SKM-1 (cell line): ENCODE measurements at regions not wholly inside any gene's neighbourhood (a gene's known extent, or its start where the extent isn't known, plus 50 kb on each side); places are given as distances from the start of the nearest gene placed in this dataset.
"Not testable (repeated sequence)": the region's sequence is repeated elsewhere in the genome, so short reads cannot be mapped to it uniquely, and the experiment has no call there.

Experiments used
- DNase-seq: peaks from one replicate; lab custom pipeline; 2025; ENCODE audit not compliant: unreplicated experiment; lab: John Stamatoyannopoulos, UW

DNA sequence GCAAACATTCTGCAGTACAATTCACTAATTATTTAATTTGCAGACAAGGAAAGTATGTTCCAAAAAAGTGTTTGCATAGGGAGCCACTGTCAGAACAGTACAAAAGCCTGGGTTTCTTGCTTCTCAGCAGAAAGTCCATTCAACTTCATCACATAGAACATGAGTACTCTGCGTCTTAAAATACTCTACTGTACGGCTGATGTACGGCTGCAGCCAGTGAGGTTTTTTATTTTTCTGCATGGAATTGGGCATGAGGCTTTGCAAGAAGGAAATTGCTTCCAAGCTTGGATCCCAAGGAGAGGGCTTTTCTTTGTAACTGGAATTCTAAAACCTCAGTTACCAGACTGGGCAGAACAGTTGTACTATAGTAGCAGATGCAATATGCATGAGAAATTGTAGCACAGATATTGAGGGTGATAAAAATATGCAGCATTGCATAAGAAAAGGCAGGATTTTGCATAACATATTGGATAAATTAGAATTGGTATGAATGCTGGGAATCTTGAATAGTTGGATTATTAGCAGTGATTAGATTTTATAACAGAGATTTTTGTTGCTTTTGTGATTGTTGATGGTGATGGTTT is 178.1 kb upstream of the CDH9 start:
- no peak for DNase-seq

DNA sequence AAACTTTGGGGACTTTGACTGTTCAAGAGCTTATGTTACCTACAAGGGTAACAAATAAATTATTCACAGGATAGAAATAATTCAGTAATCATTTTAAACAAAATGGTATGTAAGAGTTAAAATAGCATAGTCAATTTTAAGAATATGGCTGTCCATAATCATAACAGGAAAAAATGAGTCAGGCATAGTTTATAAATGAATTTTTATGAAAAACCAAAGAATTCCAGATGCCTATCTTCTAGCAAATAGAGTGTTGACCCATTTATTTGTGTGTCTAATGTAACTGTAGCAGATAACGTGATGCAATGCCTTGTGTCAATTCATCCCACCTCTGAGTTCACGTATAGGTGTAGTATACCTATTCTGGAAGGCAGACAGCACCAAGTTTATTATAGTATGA is 169.7 kb upstream of the CDH9 start:
- no peak for DNase-seq

DNA sequence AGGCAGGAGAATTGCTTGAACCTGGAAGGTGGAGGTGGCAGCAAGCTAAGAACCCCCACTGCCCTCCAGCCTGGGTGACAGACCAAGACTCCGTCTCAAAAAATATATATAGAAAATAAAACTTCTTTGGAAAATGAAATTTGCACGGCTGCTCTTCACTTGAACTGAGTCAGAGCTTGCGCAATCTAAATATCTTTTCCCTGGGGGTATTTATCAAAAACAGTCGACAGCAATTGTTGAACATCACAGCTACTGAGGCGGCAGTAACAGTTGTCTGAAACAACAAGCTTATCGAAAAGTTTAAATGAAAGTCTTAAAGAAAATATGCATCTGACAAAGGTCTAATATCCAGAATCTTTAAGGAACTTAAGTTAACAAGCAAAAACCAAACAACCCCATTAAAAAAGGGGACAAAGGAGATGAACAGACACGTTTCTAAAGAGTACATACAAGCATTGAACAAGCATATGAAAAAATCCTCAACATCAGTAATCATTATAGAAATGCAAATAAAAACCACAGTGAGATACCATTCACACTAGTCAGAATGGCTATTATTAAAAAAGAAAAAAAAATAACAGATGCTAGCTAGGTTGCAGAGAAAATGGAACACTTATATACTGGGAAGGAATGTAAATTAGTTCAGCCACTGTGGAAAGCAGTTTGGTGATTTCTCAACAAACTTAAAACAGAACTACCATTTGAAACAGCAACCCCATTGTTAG is 153.6 kb upstream of the CDH9 start:
- DNase-seq = no peak

DNA sequence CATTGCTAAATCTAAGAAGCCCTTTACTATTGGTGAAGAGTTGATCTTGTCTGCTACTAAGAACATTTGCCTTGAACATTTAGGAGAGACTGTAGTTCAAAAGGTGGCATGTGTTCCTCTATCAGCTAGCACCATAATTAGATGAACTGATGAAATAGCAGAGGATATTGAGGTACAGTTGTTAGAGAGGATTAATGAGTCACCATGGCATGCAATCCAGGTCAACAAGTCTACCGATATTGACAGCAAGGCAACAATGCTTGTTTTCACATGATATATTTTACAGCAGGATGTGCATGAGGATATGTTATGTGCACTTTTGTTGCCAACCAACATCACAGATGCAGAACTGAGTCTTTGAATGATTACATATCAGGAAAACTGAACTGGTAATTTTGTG is 134.3 kb upstream of the CDH9 start:
- no peak for DNase-seq

DNA sequence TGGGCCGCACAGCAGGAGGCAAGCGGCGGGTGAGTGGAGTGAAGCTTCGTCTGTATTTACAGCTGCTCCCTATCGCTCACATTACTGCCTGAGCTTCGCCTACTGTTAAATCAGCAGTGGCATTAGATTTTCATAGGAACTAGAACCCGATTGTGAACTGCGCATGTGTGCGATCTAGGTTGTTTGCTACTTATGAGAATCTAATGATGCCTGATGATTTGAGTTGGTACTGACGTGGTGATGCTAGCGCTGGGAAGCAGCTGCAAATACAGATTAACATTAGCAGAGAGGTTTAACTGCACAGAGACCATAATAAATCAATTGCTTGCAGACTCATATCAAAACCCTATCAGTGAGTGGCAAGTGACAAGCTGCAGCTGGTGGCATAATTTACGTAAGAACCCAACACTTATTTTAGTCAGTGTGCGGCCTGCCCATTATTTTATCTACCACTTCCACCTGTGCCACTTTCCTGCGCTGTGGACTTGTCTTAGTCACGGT is 133.4 kb upstream of the CDH9 start:
- DNase-seq = no peak

DNA sequence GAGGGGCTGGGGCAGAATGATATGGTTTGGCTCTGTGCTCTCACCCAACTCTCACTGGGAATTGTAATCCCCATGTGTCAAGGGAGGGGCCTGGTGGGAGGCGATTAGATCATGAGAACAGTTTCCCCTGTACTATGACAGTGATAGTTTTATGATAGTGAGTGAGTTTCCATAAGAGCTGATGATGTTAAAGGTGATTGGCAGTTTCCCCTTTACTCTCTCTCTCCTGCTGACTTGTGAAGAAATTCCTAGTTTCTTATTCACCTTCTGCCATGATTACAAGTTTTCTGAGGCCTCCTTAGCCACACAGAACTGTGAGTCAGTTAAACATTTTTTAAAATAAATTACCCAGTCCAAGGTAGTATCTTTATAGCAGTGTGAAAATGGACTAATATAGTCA is 120.4 kb upstream of the CDH9 start:
- DNase-seq = no peak

DNA sequence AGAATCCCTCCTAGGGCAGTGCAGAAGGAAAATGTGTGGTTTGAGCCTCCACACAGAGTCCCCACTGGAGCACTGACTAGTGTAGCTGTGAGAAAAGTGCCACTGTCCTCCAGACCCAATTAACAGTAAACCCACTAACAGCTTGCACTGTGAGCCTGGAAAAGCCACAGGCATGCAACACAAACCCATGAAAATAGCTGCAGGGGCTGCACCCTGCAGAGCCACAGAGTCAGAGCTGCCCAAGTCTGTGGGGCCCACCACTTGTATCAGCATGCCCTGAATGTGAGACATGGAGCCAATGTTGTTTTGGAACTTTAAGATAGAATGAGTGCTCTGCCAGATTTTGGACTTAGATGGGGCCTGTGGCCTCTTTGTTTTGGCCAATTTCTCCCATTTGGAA is 119.8 kb upstream of the CDH9 start:
- no peak for DNase-seq

DNA sequence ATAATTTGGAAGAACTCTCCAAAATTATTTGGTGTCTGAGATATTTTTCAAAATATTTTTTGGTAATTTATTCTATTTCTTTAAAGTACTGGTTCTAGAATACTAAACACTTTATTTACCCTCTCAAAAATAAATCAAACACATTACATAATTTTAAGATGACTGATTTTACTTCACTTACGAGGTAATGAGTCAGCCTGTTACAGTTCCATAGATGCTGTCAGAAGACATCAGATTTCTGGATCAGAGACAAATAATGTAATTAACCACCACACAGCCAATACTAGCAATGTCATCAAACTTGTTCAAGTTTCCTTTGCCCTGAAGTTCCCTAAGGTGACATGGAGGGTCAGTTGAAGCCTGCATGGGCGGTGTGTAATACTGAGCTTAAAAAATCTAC is 106.1 kb upstream of the CDH9 start:
- no peak for DNase-seq

DNA sequence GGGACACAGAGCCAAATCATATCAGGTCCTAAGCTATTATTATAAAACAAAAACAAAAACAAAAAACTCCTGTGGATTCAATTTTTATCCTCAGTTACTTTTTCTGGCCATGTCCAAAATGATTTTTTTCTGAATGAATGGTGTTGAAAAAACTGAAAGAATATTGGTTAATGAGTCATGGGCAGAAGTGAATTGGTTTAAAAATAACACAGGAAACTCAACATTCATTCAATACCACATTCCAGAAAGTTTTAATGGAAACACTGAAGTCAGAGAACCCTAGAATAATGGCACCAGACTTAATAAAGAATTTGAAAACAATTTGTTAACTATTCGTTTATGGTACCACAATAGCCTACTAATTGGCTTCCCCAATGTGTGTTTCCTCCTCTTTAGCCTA is 102.4 kb upstream of the CDH9 start:
- no peak for DNase-seq

DNA sequence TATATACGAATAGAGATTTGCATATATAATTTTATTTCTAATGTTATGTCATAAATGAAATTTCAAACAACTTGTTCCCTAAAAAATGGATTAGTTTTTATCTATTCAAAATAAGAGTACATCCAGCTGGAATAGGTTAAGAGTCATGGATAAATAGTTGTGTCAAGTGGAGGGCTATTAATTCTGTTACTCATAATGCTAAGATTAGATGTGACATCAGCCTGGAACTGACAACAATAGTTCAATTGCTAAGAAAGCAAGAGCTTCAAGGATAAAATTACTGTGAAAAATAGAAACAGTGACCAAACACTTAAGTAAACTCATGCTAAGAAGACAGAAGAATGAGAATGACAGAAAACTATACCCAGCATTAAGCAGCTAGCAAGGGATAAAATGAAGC is 92.2 kb upstream of the CDH9 start:
- no peak for DNase-seq

DNA sequence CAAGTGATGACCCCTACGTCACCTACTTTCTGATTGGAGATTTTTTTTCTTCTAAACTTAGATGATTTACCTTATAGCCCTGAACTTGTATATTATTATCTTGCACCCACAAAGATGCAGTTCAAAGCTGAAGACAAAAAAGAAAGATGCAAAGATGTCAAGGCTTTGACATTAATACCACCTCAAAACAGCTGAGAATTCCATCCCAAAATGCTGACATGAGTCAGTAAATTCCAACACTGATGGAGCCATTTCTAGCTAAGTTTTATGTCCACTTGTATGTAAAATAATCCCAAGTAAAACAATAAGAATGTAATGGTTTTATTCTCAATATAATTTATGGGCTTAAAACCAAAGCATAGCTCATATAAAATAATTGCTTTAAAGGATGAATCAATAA is 91.5 kb upstream of the CDH9 start:
- DNase-seq = no peak

DNA sequence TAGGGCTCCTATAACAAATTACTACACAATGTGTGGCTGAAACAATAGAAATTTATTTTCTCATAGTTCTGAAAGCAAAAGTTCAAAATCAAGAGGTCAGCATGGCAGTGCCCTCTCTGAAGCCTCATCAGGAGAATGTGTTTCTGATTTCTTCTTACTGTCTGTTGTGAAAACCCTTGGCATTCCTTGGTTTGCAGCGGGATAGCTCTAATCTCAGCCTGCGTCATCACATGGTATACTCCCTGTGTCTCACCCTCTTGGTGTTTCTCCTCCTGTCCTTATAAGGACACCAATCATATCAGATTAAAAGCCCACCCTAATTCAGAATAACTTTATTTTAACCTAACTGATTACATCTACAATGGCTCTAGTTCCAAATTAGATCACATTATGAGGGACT is 87.5 kb upstream of the CDH9 start:
- DNase-seq = no peak

DNA sequence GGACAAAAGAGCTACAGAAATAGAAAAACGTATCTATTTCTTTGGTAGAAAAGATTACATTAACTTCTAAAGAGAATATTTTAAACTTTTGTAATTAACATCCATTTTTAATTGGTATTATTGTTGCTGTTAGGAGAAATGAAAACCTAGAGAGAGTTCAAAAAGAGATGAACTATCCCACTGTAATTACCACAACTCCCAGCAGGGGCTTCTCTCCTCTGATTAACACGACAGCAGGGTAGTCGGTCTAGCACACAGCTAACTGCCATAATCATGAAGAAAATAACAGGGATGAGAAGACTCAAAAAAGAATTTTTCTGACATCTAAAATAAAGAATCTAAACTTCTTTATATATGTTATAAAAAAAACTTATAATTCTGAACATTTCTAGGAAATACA is 86.2 kb upstream of the CDH9 start:
- DNase-seq = no peak

DNA sequence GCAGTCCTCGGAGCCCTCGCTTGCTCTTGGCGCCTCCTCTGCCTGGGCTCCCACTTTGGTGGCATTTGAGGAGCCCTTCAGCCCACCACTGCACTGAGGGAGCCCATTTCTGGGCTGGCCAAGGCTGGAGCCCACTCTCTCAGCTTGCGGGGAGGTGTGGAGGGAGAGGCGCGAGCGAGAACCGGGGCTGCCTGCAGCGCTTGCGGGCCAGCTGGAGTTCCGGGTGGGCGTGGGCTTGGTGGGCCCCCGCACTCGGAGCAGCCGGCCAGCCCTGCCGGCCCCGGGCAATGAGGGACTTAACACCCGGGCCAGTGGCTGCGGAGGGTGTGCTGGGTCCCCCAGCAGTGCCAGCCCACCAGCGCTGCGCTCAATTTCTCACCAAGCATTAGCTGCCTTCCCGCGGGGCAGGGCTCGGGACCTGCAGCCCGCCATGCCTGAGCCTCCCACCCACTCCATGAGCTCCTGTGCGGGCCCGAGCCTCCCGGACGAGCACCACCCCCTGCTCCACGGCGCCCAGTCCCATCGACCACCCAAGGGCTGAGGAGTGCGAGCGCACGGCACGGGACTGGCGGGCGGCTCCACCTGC is 81.4 kb upstream of the CDH9 start:
- DNase-seq = not testable (repeated sequence)

DNA sequence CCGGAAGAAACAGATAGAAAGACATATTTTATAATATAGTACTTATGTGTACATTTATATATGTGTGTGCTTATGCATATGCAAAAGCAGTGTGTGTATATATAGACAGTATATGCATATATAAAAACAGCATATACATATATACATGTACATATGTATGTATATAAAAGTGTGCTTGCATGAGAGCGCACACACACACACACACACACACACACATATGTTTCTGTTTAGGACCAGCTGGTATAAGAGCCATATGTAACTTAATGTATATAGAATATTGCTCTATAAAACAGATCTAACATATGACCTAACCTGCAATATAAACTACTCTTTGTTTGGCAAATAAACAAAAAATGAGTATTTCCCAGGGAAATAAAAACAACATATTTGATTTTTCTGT is 65.1 kb upstream of the CDH9 start:
- DNase-seq = no peak

DNA sequence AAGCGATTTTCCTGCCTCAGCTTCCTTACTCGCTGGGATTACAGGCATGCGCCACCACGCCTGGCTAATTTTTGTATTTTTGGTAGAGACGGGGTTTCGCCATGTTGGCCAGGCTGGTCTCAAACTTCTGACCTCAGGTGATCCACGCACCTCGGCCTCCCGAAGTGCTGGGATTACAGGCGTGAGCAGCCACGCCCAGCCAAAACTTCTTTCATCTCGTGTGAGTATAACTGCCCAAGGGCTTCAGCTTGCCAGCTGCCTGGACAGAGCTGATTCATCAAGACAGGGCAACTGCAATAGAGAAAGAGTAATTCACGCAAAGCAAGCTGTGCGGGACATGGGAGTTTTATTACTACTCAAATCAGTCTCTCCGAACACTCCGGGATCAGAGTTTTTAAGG is 57.4 kb upstream of the CDH9 start:
- not testable (repeated sequence) for DNase-seq

DNA sequence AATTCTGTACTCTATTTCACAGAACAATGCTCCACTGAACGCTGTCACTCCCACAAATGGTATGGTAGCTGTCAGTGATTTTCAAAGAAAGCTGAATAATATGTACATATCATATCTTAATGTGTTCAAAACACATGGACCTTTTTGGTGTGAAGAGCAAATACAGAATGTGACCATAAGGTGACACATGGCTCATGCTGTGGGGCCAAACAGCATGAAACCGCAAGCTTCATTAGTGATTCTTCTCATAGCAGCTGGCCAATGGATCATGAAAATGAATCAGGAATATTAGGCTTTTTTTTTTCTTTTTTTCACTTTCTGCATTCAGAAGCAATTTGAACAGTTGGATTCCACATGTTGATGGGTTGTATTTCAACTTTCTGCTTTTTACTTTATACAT is 54.9 kb upstream of the CDH9 start:
- no peak for DNase-seq

DNA sequence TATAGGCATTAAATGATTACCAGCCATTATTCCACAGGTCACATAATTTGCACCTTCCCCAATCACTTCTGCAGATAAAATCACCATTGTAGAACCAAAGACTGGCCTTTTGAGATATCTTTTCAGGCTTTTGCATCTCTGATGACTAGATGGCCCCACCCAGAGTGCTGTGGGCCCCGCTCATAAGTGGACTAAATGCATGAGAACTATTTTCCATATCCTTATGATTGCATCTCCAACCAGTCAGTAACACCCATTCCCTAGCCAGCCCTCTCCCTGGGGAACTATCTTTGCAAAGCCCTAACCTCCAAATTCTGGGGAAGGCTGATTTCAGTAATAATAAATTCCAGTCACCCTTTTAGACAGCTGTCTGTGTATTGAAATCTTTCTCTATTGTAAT is 53.5 kb upstream of the CDH9 start:
- no peak for DNase-seq

DNA sequence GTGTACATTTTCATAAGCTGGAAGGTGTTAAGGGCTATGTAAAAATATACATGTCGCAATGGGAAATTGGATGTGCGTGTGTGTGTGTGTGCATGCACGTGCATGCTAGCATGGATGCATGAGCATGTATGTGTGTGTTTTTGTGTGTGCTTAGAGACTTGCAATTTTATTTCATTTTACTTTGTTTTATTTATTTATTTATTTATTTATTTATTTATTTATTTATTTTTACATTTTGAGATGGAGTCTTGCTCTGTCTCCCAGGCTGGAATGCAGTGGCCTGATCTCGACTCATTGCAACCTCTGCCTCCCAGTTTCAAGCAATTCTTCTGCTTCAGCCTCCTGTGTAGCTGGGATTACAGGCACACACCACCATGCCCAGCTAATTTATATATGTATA is 50.4 kb upstream of the CDH9 start:
- not testable (repeated sequence) for DNase-seq
